Panc1 (cell line): ENCODE measurements at regions not wholly inside any gene's neighbourhood (a gene's known extent, or its start where the extent isn't known, plus 50 kb on each side); places are given as distances from the start of the nearest gene placed in this dataset.

Source experiments
- ATAC-seq: fragments of 200-7000 bp; cut with Tn5 transposase; 2 replicates; pipeline ENCODE4 v1.9.1; 2020; ENCODE audit warnings: mild to moderate bottlenecking, moderate library complexity
- BruUV-seq: library from RNA; stranded (reverse); fragments of 400-500 nt; replicated peaks from 2 replicates; lab custom pipeline; 2021; lab: Mats Ljungman, UMichigan
- CTCF ChIA-PET: fragments of 300-600 bp; sonication (Branson Sonifier 250); formaldehyde crosslinking; loops from one replicate; lab custom pipeline; 2022; ENCODE audit warnings: antibody characterized with exemption; lab: Charles Lee
- POLR2A ChIA-PET: fragments of 300-600 bp; sonication (Branson Sonifier 250); formaldehyde crosslinking; loops from one replicate; lab custom pipeline; 2022; ENCODE audit warnings: antibody characterized with exemption; lab: Charles Lee
- DNase-seq: peaks from one replicate; pipeline ENCODE4 v3.0.0-alpha.2; 2010; ENCODE audit warnings: low read depth, low spot score
- H3K27ac ChIP-seq: 2 replicates; pipeline ENCODE4 v1.5.1; 2011; ENCODE audit warnings: mild to moderate bottlenecking, low read length, inconsistent platforms
- H3K27me3 ChIP-seq: fragments of 200-500 bp; sonication (Bioruptor generic); 2 replicates; pipeline ENCODE4 v1.6.0; 2014; ENCODE audit warnings: low read length, inconsistent platforms; ENCODE audit not compliant: control insufficient read depth, insufficient read depth
- H3K36me3 ChIP-seq: fragments of 200-500 bp; sonication (Bioruptor generic); 2 replicates; pipeline ENCODE4 v1.5.1; 2014; ENCODE audit warnings: inconsistent platforms, mild to moderate bottlenecking, low read length, moderate library complexity; ENCODE audit not compliant: control insufficient read depth, insufficient read depth
- H3K4me1 ChIP-seq: 2 replicates; pipeline ENCODE4 v1.5.1; 2011; ENCODE audit warnings: inconsistent platforms, mild to moderate bottlenecking, low read length, moderate library complexity; ENCODE audit not compliant: control insufficient read depth, insufficient read depth
- H3K4me3 ChIP-seq, 2 experiments: 2 replicates each; pipeline ENCODE4 v1.5.1; 2011 to 2012; ENCODE audit warnings: low read depth in 2 of 2, low read length in 2 of 2, mild to moderate bottlenecking in 2 of 2, inconsistent platforms in 1 of 2, moderate library complexity in 1 of 2
- H3K9me3 ChIP-seq: fragments of 200-500 bp; sonication (Bioruptor generic); 2 replicates; pipeline ENCODE4 v1.5.1; 2014; ENCODE audit warnings: low read depth, mild to moderate bottlenecking, inconsistent platforms, low read length, moderate library complexity; ENCODE audit not compliant: control insufficient read depth, insufficient read depth
- CTCF ChIP-seq: fragments of 450-650 bp; IDR thresholded peaks from 2 replicates; pipeline ENCODE4 v1.5.1; 2017; ENCODE audit warnings: mild to moderate bottlenecking
- POLR2AphosphoS5 ChIP-seq: IDR thresholded peaks from 2 replicates; pipeline ENCODE4 v1.6.1; 2012; ENCODE audit warnings: mild to moderate bottlenecking, low read depth, low read length, moderate library complexity
- REST ChIP-seq, 2 experiments: IDR thresholded peaks; 2 replicates each; pipeline ENCODE4 v1.6.1; 2011 to 2012; ENCODE audit warnings: low read depth in 2 of 2, control low read depth in 1 of 2, low read length in 1 of 2, mild to moderate bottlenecking in 1 of 2, moderate library complexity in 1 of 2; ENCODE audit not compliant: insufficient read depth in 1 of 2
- SIN3A ChIP-seq: IDR thresholded peaks from 2 replicates; pipeline ENCODE4 v1.6.1; 2012; ENCODE audit warnings: low read depth, mild to moderate bottlenecking, low read length, moderate library complexity, borderline replicate concordance; ENCODE audit not compliant: insufficient read depth
- TCF7L2 ChIP-seq: IDR thresholded peaks from 2 replicates; pipeline ENCODE4 v1.6.1; 2011; ENCODE audit warnings: mild to moderate bottlenecking, low read depth, low read length, inconsistent platforms
- in situ Hi-C: cut with HindIII; loops from 2 replicates; pipeline ENCODE4 v1.10.0; 2016; ENCODE audit warnings: low sequenced_read_pairs, low pct_unique_long_range_greater_than_20kb
- intact Hi-C: fragments of 100-400 bp; cut with micrococcal nuclease; formaldehyde crosslinking; loops from one replicate; pipeline ENCODE4 v1.10.0; 2022; ENCODE audit not compliant: unreplicated experiment

GRCh38 chr15:26013981-26014380 is 150.9 kb upstream of the ATP10A start:
- no TSS peak for BruUV-seq
- Histone ChIP-seq H3K4me3 (no peak overlapping the region), H3K27ac (no peak overlapping the region), H3K27me3 (no peaks in the 10 kb centered on the region), H3K9me3 (no peaks in the 10 kb centered on the region; the same call in 1 of the 2 replicates), H3K4me1 (no peaks in the 10 kb centered on the region), H3K36me3 (no peaks in the 10 kb centered on the region)
- DNase-seq (no peak), ATAC-seq (no peak)
- ChIA-PET CTCF (no interaction called here), POLR2A (interaction anchor here (0.5 kb wide), 1 partner anchor 53 kb away, joined by 3 read pairs; no protein-coding TSS in a partner anchor)
- in situ Hi-C loops: no loop called here
- intact Hi-C loops: no loop called here
- TF ChIP-seq CTCF (no peak), REST (IDR thresholded peaks at IDR 0.05; ENCODE audit: insufficient read depth in 1 of 2, low read depth in 2 of 2, low read length in 1 of 2) (no peak), SIN3A (no peak)

- ChIA-PET POLR2A (no interaction called here), CTCF (no interaction called here)
- no peak for DNase-seq
Observed at GRCh38 chr15:26011916-26012315, 148.8 kb upstream of the ATP10A start.

More at GRCh38 chr15:26011916-26012315, 148.8 kb upstream of the ATP10A start:
- ATAC-seq: no peak
- H3K4me3 ChIP-seq: no peak overlapping the region
- H3K9me3 ChIP-seq: no peaks in the 10 kb centered on the region; the same call in 1 of the 2 replicates
- H3K4me1 ChIP-seq: no peaks in the 10 kb centered on the region
- no peaks in the 10 kb centered on the region for H3K27me3 ChIP-seq
- in situ Hi-C loops (no loop called here), intact Hi-C loops (no loop called here)
- TF ChIP-seq CTCF: no peak
- no peak for TF ChIP-seq SIN3A
- no peak for TF ChIP-seq TCF7L2
- no peak for TF ChIP-seq REST (IDR thresholded peaks at IDR 0.05; ENCODE audit: insufficient read depth in 1 of 2, low read depth in 2 of 2, low read length in 1 of 2)
- no peak for TF ChIP-seq POLR2AphosphoS5
- no peak overlapping the region for H3K27ac ChIP-seq
- no peaks in the 10 kb centered on the region for H3K36me3 ChIP-seq
- BruUV-seq: no TSS peak
